ENCODE measurements at regions not wholly inside any gene's neighbourhood (a gene's known extent, or its start where the extent isn't known, plus 50 kb on each side); places are given as distances from the start of the nearest gene placed in this dataset.

- no peak for TF ChIP-seq POLR2A (IDR thresholded peaks at IDR 0.05; ENCODE audit: low read depth, low read length)
- no peak for TF ChIP-seq TAF1 (IDR thresholded peaks at IDR 0.05; ENCODE audit: borderline replicate concordance, low read depth, low read length)
- no peak for TF ChIP-seq POLR2AphosphoS5 (IDR thresholded peaks at IDR 0.05; ENCODE audit: low read depth, low read length)
These were observed 61.1 kb upstream of the ATP2B2 start for GRCh38 chr3:10566451-10566850.

Measured in GM12892 (cell line).